Astrocyte (in vitro differentiated cells and primary cell): ENCODE measurements at regions not wholly inside any gene's neighbourhood (a gene's known extent, or its start where the extent isn't known, plus 50 kb on each side); places are given as distances from the start of the nearest gene placed in this dataset.

ENCODE experiments used
- DNase-seq: peaks from one replicate; pipeline ENCODE4 v3.0.0-alpha.2; 2010; ENCODE audit warnings: low read depth
- FAIRE-seq: peaks from 2 replicates; lab custom pipeline; 2011; peaks lifted over from hg19 to GRCh38; lab: Jason Lieb, UNC
- H2AFZ ChIP-seq: 2 replicates; pipeline ENCODE4 v1.6.0; 2012; ENCODE audit warnings: low read depth, low read length, inconsistent platforms
- H3K27ac ChIP-seq: 2 replicates; pipeline ENCODE4 v1.5.1; 2011; ENCODE audit warnings: low read depth, low read length, inconsistent platforms
- H3K27me3 ChIP-seq: 2 replicates; pipeline ENCODE4 v1.6.0; 2011; ENCODE audit warnings: low read length, inconsistent platforms; ENCODE audit not compliant: insufficient read depth
- H3K36me3 ChIP-seq: 2 replicates; pipeline ENCODE4 v1.5.1; 2011; ENCODE audit warnings: low read length, inconsistent platforms; ENCODE audit not compliant: insufficient read depth
- H3K4me1 ChIP-seq: 2 replicates; pipeline ENCODE4 v1.5.1; 2011; ENCODE audit warnings: low read length, inconsistent platforms; ENCODE audit not compliant: insufficient read depth
- H3K4me2 ChIP-seq: 2 replicates; pipeline ENCODE4 v1.6.0; 2012; ENCODE audit warnings: low read length, inconsistent platforms
- H3K4me3 ChIP-seq: 2 replicates; pipeline ENCODE4 v1.5.1; 2011; ENCODE audit warnings: low read depth, mild to moderate bottlenecking, low read length, inconsistent platforms; ENCODE audit not compliant: insufficient read depth
- H3K79me2 ChIP-seq: 2 replicates; pipeline ENCODE4 v1.6.0; 2012; ENCODE audit warnings: mild to moderate bottlenecking, low read length, inconsistent platforms; ENCODE audit not compliant: insufficient read depth
- H3K9ac ChIP-seq: 2 replicates; pipeline ENCODE4 v1.6.0; 2012; ENCODE audit warnings: mild to moderate bottlenecking, low read length, inconsistent platforms
- H3K9me3 ChIP-seq: 2 replicates; pipeline ENCODE4 v1.5.1; 2012; ENCODE audit warnings: low read depth, mild to moderate bottlenecking, low read length, inconsistent platforms; ENCODE audit not compliant: insufficient read depth
- H4K20me1 ChIP-seq: 2 replicates; pipeline ENCODE4 v1.6.0; 2012; ENCODE audit warnings: low read length, inconsistent platforms; ENCODE audit not compliant: insufficient read depth
- H3K27ac Mint-ChIP-seq: one replicate; pipeline ENCODE4 v1.8.0; 2021; ENCODE audit warnings: mild to moderate bottlenecking, mixed read lengths; ENCODE audit not compliant: unreplicated experiment
- H3K27me3 Mint-ChIP-seq: one replicate; pipeline ENCODE4 v1.8.0; 2021; ENCODE audit warnings: low read depth, mixed read lengths; ENCODE audit not compliant: unreplicated experiment
- H3K36me3 Mint-ChIP-seq: one replicate; pipeline ENCODE4 v1.8.0; 2021; ENCODE audit warnings: low read depth, mixed read lengths; ENCODE audit not compliant: unreplicated experiment
- H3K4me1 Mint-ChIP-seq: one replicate; pipeline ENCODE4 v1.8.0; 2021; ENCODE audit warnings: low read depth, mixed read lengths; ENCODE audit not compliant: unreplicated experiment
- H3K4me3 Mint-ChIP-seq: one replicate; pipeline ENCODE4 v1.8.0; 2021; ENCODE audit warnings: mild to moderate bottlenecking, moderate library complexity, mixed read lengths; ENCODE audit not compliant: unreplicated experiment
- H3K9me3 Mint-ChIP-seq: one replicate; pipeline ENCODE4 v1.8.0; 2021; ENCODE audit warnings: mild to moderate bottlenecking, mixed read lengths; ENCODE audit not compliant: unreplicated experiment
- CTCF ChIP-seq: IDR thresholded peaks from 2 replicates; pipeline ENCODE4 v1.5.1; 2011; ENCODE audit warnings: low read depth, mild to moderate bottlenecking, inconsistent platforms, low read length, moderate library complexity; ENCODE audit not compliant: insufficient read depth
- EZH2 ChIP-seq: IDR thresholded peaks from 2 replicates; pipeline ENCODE4 v1.6.1; 2012; ENCODE audit warnings: mild to moderate bottlenecking, low read length, inconsistent platforms; ENCODE audit not compliant: insufficient read depth

GRCh38 chr3:159007331-159007730 lies 205.5 kb downstream of the MFSD1 start:
- Mint-ChIP-seq H3K36me3 (no peaks in the 10 kb centered on the region), H3K9me3 (no peaks in the 10 kb centered on the region), H3K27me3 (peaks cover 8% of the 10 kb centered on the region), H3K27ac (no peak overlapping the region), H3K4me3 (no peak overlapping the region), H3K4me1 (no peaks in the 10 kb centered on the region)
- H4K20me1 ChIP-seq = no peaks in the 10 kb centered on the region
- H2AFZ ChIP-seq = no peak overlapping the region
- no peaks in the 10 kb centered on the region for H3K27me3 ChIP-seq
- no peaks in the 10 kb centered on the region for H3K36me3 ChIP-seq
- H3K4me1 ChIP-seq = no peaks in the 10 kb centered on the region
- TF ChIP-seq CTCF (no peak), EZH2 (no peak)
- H3K9me3 ChIP-seq = no peaks in the 10 kb centered on the region
- no peak overlapping the region for H3K4me2 ChIP-seq
- H3K27ac ChIP-seq = no peak overlapping the region
- DNase-seq (no peak), FAIRE-seq (no peak)
- no peak overlapping the region for H3K4me3 ChIP-seq
- no peaks in the 10 kb centered on the region for H3K79me2 ChIP-seq
- H3K9ac ChIP-seq = no peak overlapping the region

GRCh38 chr3:159008401-159008800 lies 206.5 kb downstream of the MFSD1 start:
- Histone ChIP-seq H2AFZ (no peak overlapping the region), H3K4me3 (no peak overlapping the region), H4K20me1 (no peaks in the 10 kb centered on the region), H3K4me2 (no peak overlapping the region), H3K36me3 (no peaks in the 10 kb centered on the region), H3K27me3 (no peaks in the 10 kb centered on the region), H3K4me1 (no peaks in the 10 kb centered on the region), H3K9me3 (no peaks in the 10 kb centered on the region), H3K27ac (no peak overlapping the region), H3K79me2 (no peaks in the 10 kb centered on the region), H3K9ac (no peak overlapping the region)
- FAIRE-seq (no peak), DNase-seq (no peak)
- Mint-ChIP-seq H3K27ac (no peak overlapping the region), H3K4me3 (no peak overlapping the region), H3K4me1 (no peaks in the 10 kb centered on the region), H3K36me3 (no peaks in the 10 kb centered on the region), H3K27me3 (peaks cover 8% of the 10 kb centered on the region), H3K9me3 (no peaks in the 10 kb centered on the region)
- TF ChIP-seq CTCF (no peak), EZH2 (no peak)

DNA sequence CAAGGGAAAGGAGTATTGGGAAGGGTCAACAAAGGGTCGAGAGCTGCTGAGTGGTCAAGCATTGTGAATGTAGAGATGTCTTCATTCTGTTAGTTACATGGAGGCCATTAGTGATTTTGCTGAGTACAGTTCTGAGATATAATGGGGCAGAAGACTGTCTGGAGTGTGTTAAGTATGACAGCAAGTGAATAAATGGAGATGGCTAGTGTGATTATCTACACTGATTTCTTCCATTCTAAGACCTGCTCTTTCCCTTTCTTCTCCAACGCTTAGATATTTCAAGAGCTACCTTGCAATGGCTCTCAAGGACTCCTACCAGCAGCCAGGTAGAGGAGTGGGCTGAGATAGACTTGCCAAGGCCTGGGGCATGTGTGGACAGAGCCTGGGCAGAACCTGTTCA lies 216.5 kb downstream of the MFSD1 start:
- Histone ChIP-seq H3K27ac (no peak overlapping the region), H3K4me1 (no peaks in the 10 kb centered on the region), H3K79me2 (no peaks in the 10 kb centered on the region), H3K4me2 (no peak overlapping the region), H2AFZ (no peak overlapping the region), H3K4me3 (no peak overlapping the region), H3K36me3 (no peaks in the 10 kb centered on the region), H3K9ac (no peak overlapping the region), H4K20me1 (no peaks in the 10 kb centered on the region), H3K27me3 (no peaks in the 10 kb centered on the region), H3K9me3 (no peaks in the 10 kb centered on the region)
- no peak for TF ChIP-seq CTCF
- no peak for TF ChIP-seq EZH2
- H3K27me3 Mint-ChIP-seq = peaks cover 4% of the 10 kb centered on the region
- no peaks in the 10 kb centered on the region for H3K4me1 Mint-ChIP-seq
- DNase-seq = no peak
- no peaks in the 10 kb centered on the region for H3K36me3 Mint-ChIP-seq
- no peak overlapping the region for H3K4me3 Mint-ChIP-seq
- no peak for FAIRE-seq
- no peak overlapping the region for H3K27ac Mint-ChIP-seq
- H3K9me3 Mint-ChIP-seq = peaks cover 11% of the 10 kb centered on the region
